T-cell (primary cell): ENCODE measurements at regions not wholly inside any gene's neighbourhood (a gene's known extent, or its start where the extent isn't known, plus 50 kb on each side); places are given as distances from the start of the nearest gene placed in this dataset.

ENCODE experiments used
- ATAC-seq, 4 experiments: fragments of 200-7000 bp in 3 of 4; fragments of 150-1000 bp in 1 of 4; cut with Tn5 transposase; replicated peaks in 1 of 4; 1 replicate in 3 of 4; 2 replicates in 1 of 4; pipeline ENCODE4 v1.10.0; 2021; ENCODE audit warnings: moderate library complexity in 3 of 4, mild to moderate bottlenecking in 2 of 4, moderate number of reproducible peaks in 1 of 4
- CTCF ChIA-PET, 2 donors: fragments of 300-600 bp; sonication (Branson Sonifier 250); formaldehyde crosslinking; loops; one replicate each; lab custom pipeline; 2022; ENCODE audit warnings: antibody characterized with exemption in 2 of 2; lab: Charles Lee
- POLR2A ChIA-PET, 2 donors: fragments of 300-600 bp; sonication (Branson Sonifier 250); formaldehyde crosslinking; loops; one replicate each; lab custom pipeline; 2022; ENCODE audit warnings: antibody characterized with exemption in 2 of 2; lab: Charles Lee
- DNase-seq, 35 experiments: peaks; one replicate each; pipeline versions ENCODE4 v3.0.0 to v3.0.0-alpha.2; 2013 to 2023
- H3K27ac ChIP-seq: one replicate; pipeline ENCODE4 v1.5.1; 2013; ENCODE audit warnings: low read length
- H3K27me3 ChIP-seq, 2 experiments: replicated peaks in 1 of 2; 1 replicate in 1 of 2; 2 replicates in 1 of 2; pipeline versions ENCODE4 v1.6.1 to v1.7.0; 2013; ENCODE audit warnings: low read length in 1 of 2, mixed read lengths in 1 of 2; ENCODE audit not compliant: control insufficient read depth in 2 of 2, insufficient read depth in 2 of 2; ENCODE audit errors: extremely low read depth in 1 of 2
- H3K36me3 ChIP-seq, 2 donors: 1 replicate in 1 of 2; 2 replicates in 1 of 2; pipeline versions ENCODE4 v1.6.1 to v1.7.0; 2013; ENCODE audit warnings: low read length in 1 of 2; ENCODE audit not compliant: control insufficient read depth in 2 of 2, insufficient read depth in 1 of 2; ENCODE audit errors: extremely low read depth in 1 of 2
- H3K4me1 ChIP-seq, 2 experiments: 1 replicate in 1 of 2; 2 replicates in 1 of 2; pipeline versions ENCODE4 v1.6.1 to v1.7.0; 2013; ENCODE audit warnings: low read length in 2 of 2, mixed read lengths in 1 of 2; ENCODE audit not compliant: insufficient read depth in 2 of 2, control insufficient read depth in 1 of 2; ENCODE audit errors: extremely low read depth in 1 of 2
- H3K4me3 ChIP-seq, 2 donors: 1 replicate in 1 of 2; 2 replicates in 1 of 2; pipeline versions ENCODE4 v1.5.1 to v1.7.0; 2013; ENCODE audit warnings: mild to moderate bottlenecking in 2 of 2, low read length in 1 of 2, moderate library complexity in 1 of 2; ENCODE audit not compliant: control insufficient read depth in 1 of 2; ENCODE audit errors: extremely low read depth in 1 of 2
- H3K9me3 ChIP-seq: 2 replicates; pipeline ENCODE4 v1.7.0; 2013
- H3K27ac Mint-ChIP-seq, 2 donors: one replicate each; pipeline ENCODE4 v1.8.0; 2020 to 2021; ENCODE audit warnings: mild to moderate bottlenecking in 2 of 2, mixed read lengths in 2 of 2
- H3K27me3 Mint-ChIP-seq, 2 donors: one replicate each; pipeline ENCODE4 v1.8.0; 2021 to 2022; ENCODE audit warnings: mixed read lengths in 2 of 2
- H3K36me3 Mint-ChIP-seq: one replicate; pipeline ENCODE4 v1.8.0; 2021; ENCODE audit warnings: mixed read lengths
- H3K4me1 Mint-ChIP-seq, 3 donors: one replicate each; pipeline ENCODE4 v1.8.0; 2020 to 2022; ENCODE audit warnings: mixed read lengths in 3 of 3, mild to moderate bottlenecking in 1 of 3
- H3K4me3 Mint-ChIP-seq, 3 donors: one replicate each; pipeline ENCODE4 v1.8.0; 2020 to 2022; ENCODE audit warnings: mild to moderate bottlenecking in 3 of 3, mixed read lengths in 3 of 3, moderate library complexity in 3 of 3
- H3K9me3 Mint-ChIP-seq, 3 donors: one replicate each; pipeline ENCODE4 v1.8.0; 2020 to 2022; ENCODE audit warnings: mixed read lengths in 3 of 3
- WGBS: methylation state at CpG from one replicate; pipeline ENCODE4 v1.1.5; 2013; ENCODE audit warnings: missing lambda C conversion rate; ENCODE audit not compliant: insufficient coverage; 5-methylcytosine and 5-hydroxymethylcytosine counted together

GRCh38 chr16:20216591-20217217 lies 110.6 kb downstream of the GP2 start:
- no peak overlapping the region for H3K27ac ChIP-seq
- no peak overlapping the region for H3K4me3 ChIP-seq
- Mint-ChIP-seq H3K27ac (no peak overlapping the region), H3K36me3 (no peaks in the 10 kb centered on the region), H3K4me1 (no peaks in the 10 kb centered on the region), H3K27me3 (peaks cover 12 to 21% of the 10 kb centered on the region in 2 donors), H3K9me3 (peaks cover 7 to 15% (median 8%) of the 10 kb centered on the region in 3 donors), H3K4me3 (no peak overlapping the region)
- no peaks in the 10 kb centered on the region for H3K36me3 ChIP-seq
- H3K9me3 ChIP-seq, result no peaks in the 10 kb centered on the region
- 57% methylated on average over 9 of the region's 15 CpGs for WGBS
- no peak for ATAC-seq
- no peaks in the 10 kb centered on the region for H3K27me3 ChIP-seq
- DNase-seq, result no peak
- POLR2A ChIA-PET, result no interaction called here
- CTCF ChIA-PET, result no interaction called here
- H3K4me1 ChIP-seq, result no peaks in the 10 kb centered on the region

GRCh38 chr16:20214401-20214800 lies 112.9 kb downstream of the GP2 start:
- DNase-seq, result no peak
- no peaks in the 10 kb centered on the region for H3K36me3 ChIP-seq

GRCh38 chr16:20203272-20203671 lies 124.0 kb downstream of the GP2 start:
- H3K36me3 ChIP-seq, result no peaks in the 10 kb centered on the region
- no peak for ATAC-seq
- H3K27ac Mint-ChIP-seq, result no peak overlapping the region
- peaks cover 4 to 8% of the 10 kb centered on the region in 2 donors for H3K27me3 Mint-ChIP-seq
- CTCF ChIA-PET, result no interaction called here
- peaks cover 0 to 5% of the 10 kb centered on the region in 2 experiments for H3K27me3 ChIP-seq
- no peak overlapping the region for H3K4me3 ChIP-seq
- POLR2A ChIA-PET, result no interaction called here
- no peak for DNase-seq
- peaks cover 0 to 6% (median 5%) of the 10 kb centered on the region in 3 donors for H3K9me3 Mint-ChIP-seq
- H3K4me3 Mint-ChIP-seq, result no peak overlapping the region
- H3K27ac ChIP-seq, result no peak overlapping the region
- H3K4me1 ChIP-seq, result no peaks in the 10 kb centered on the region
- no peaks in the 10 kb centered on the region for H3K36me3 Mint-ChIP-seq
- no peaks in the 10 kb centered on the region for H3K9me3 ChIP-seq
- no peaks in the 10 kb centered on the region for H3K4me1 Mint-ChIP-seq
- WGBS, result 62% methylated on average over 2 of the region's 6 CpGs

More at GRCh38 chr16:20214401-20214800, 112.9 kb downstream of the GP2 start:
- Mint-ChIP-seq H3K4me1 (no peaks in the 10 kb centered on the region), H3K27me3 (peaks cover 6 to 10% of the 10 kb centered on the region in 2 donors), H3K9me3 (peaks cover 8 to 15% (median 10%) of the 10 kb centered on the region in 3 donors), H3K36me3 (no peaks in the 10 kb centered on the region), H3K4me3 (no peak overlapping the region), H3K27ac (no peak overlapping the region)
- Histone ChIP-seq H3K4me1 (no peaks in the 10 kb centered on the region), H3K4me3 (no peak overlapping the region), H3K9me3 (no peaks in the 10 kb centered on the region), H3K27me3 (no peaks in the 10 kb centered on the region), H3K27ac (no peak overlapping the region)
- ChIA-PET POLR2A (no interaction called here), CTCF (no interaction called here)
- ATAC-seq, result no peak
- 54% methylated on average over 2 of the region's 2 CpGs for WGBS

GRCh38 chr16:20202747-20203146 lies 124.6 kb downstream of the GP2 start:
- ChIA-PET POLR2A (no interaction called here), CTCF (no interaction called here)
- Mint-ChIP-seq H3K9me3 (peaks cover 0 to 5% (median 5%) of the 10 kb centered on the region in 3 donors), H3K27me3 (peaks cover 4 to 8% of the 10 kb centered on the region in 2 donors), H3K4me1 (no peaks in the 10 kb centered on the region), H3K36me3 (no peaks in the 10 kb centered on the region), H3K27ac (no peak overlapping the region), H3K4me3 (no peak overlapping the region)
- Histone ChIP-seq H3K9me3 (no peaks in the 10 kb centered on the region), H3K4me3 (no peak overlapping the region), H3K27me3 (peaks cover 0 to 5% of the 10 kb centered on the region in 2 experiments), H3K4me1 (no peaks in the 10 kb centered on the region), H3K36me3 (no peaks in the 10 kb centered on the region), H3K27ac (no peak overlapping the region)
- no peak for DNase-seq
- WGBS, result 59% methylated on average over 3 of the region's 3 CpGs
- ATAC-seq, result no peak

GRCh38 chr16:20192801-20193200 lies 119.1 kb upstream of the GPR139 start:
- H3K9me3 Mint-ChIP-seq, result peaks cover 0 to 4% (median 0%) of the 10 kb centered on the region in 3 donors
- H3K9me3 ChIP-seq, result no peaks in the 10 kb centered on the region
- H3K36me3 Mint-ChIP-seq, result no peaks in the 10 kb centered on the region
- H3K4me1 ChIP-seq, result no peaks in the 10 kb centered on the region
- no peaks in the 10 kb centered on the region for H3K27me3 ChIP-seq
- DNase-seq, result no peak
- no peak overlapping the region for H3K4me3 ChIP-seq
- H3K4me1 Mint-ChIP-seq, result no peaks in the 10 kb centered on the region
- H3K27me3 Mint-ChIP-seq, result no peaks in the 10 kb centered on the region
- H3K4me3 Mint-ChIP-seq, result no peak overlapping the region
- CTCF ChIA-PET, result no interaction called here
- no peak overlapping the region for H3K27ac ChIP-seq
- H3K27ac Mint-ChIP-seq, result no peak overlapping the region
- POLR2A ChIA-PET, result no interaction called here
- no CpG with 5 or more reads among the region's 1 CpG for WGBS
- no peak for ATAC-seq
- H3K36me3 ChIP-seq, result no peaks in the 10 kb centered on the region

GRCh38 chr16:20191566-20191965 lies 117.9 kb upstream of the GPR139 start:
- Histone ChIP-seq H3K36me3 (no peaks in the 10 kb centered on the region), H3K4me1 (no peaks in the 10 kb centered on the region), H3K9me3 (no peaks in the 10 kb centered on the region), H3K4me3 (no peak overlapping the region), H3K27me3 (no peaks in the 10 kb centered on the region), H3K27ac (no peak overlapping the region)
- Mint-ChIP-seq H3K4me3 (no peak overlapping the region), H3K4me1 (no peaks in the 10 kb centered on the region), H3K27ac (no peak overlapping the region), H3K27me3 (no peaks in the 10 kb centered on the region), H3K36me3 (no peaks in the 10 kb centered on the region), H3K9me3 (peaks cover 0 to 4% (median 0%) of the 10 kb centered on the region in 3 donors)
- ATAC-seq, result no peak
- DNase-seq, result no peak
- ChIA-PET CTCF (no interaction called here), POLR2A (no interaction called here)

- 73% methylated on average over 1 of the region's 3 CpGs for WGBS
- H3K9me3 Mint-ChIP-seq, result peaks cover 0 to 13% (median 5%) of the 10 kb centered on the region in 3 donors
- no peaks in the 10 kb centered on the region for H3K36me3 ChIP-seq
- ATAC-seq (no peak), DNase-seq (no peak)
- peaks cover 0 to 2% of the 10 kb centered on the region in 2 experiments for H3K27me3 ChIP-seq
- peaks cover 0 to 14% of the 10 kb centered on the region in 2 donors for H3K27me3 Mint-ChIP-seq
- no peaks in the 10 kb centered on the region for H3K36me3 Mint-ChIP-seq
- H3K4me3 Mint-ChIP-seq, result no peak overlapping the region
- H3K4me1 ChIP-seq, result no peaks in the 10 kb centered on the region
- ChIA-PET POLR2A (no interaction called here), CTCF (no interaction called here)
- H3K4me1 Mint-ChIP-seq, result no peaks in the 10 kb centered on the region
- H3K4me3 ChIP-seq, result no peak overlapping the region
- H3K9me3 ChIP-seq, result no peaks in the 10 kb centered on the region
- H3K27ac Mint-ChIP-seq, result no peak overlapping the region
- H3K27ac ChIP-seq, result no peak overlapping the region
Observed at GRCh38 chr16:20181949-20182348, 108.3 kb upstream of the GPR139 start.
